ENCODE measurements at regions not wholly inside any gene's neighbourhood (a gene's known extent, or its start where the extent isn't known, plus 50 kb on each side); places are given as distances from the start of the nearest gene placed in this dataset.

DNA sequence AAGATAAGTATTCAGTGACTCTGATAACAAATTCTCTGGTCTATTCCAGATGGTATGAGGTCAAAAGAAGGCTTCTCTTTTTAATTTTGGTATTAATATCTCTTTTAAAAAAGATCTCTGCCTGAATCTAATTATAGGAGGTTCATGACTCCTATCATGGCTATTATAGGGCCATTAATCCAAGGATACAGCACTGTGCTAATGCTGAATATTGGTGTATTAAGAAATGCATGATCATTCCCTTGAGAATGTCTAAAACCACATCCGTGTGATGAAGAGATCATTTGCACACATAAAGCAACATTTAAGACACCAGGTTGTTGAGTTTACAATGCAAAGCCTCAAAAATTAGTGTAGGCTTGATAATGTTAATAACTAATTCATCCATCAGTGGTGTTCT is 160.4 kb upstream of the MON1B start:
- TF ChIP-seq, protein P1, sequence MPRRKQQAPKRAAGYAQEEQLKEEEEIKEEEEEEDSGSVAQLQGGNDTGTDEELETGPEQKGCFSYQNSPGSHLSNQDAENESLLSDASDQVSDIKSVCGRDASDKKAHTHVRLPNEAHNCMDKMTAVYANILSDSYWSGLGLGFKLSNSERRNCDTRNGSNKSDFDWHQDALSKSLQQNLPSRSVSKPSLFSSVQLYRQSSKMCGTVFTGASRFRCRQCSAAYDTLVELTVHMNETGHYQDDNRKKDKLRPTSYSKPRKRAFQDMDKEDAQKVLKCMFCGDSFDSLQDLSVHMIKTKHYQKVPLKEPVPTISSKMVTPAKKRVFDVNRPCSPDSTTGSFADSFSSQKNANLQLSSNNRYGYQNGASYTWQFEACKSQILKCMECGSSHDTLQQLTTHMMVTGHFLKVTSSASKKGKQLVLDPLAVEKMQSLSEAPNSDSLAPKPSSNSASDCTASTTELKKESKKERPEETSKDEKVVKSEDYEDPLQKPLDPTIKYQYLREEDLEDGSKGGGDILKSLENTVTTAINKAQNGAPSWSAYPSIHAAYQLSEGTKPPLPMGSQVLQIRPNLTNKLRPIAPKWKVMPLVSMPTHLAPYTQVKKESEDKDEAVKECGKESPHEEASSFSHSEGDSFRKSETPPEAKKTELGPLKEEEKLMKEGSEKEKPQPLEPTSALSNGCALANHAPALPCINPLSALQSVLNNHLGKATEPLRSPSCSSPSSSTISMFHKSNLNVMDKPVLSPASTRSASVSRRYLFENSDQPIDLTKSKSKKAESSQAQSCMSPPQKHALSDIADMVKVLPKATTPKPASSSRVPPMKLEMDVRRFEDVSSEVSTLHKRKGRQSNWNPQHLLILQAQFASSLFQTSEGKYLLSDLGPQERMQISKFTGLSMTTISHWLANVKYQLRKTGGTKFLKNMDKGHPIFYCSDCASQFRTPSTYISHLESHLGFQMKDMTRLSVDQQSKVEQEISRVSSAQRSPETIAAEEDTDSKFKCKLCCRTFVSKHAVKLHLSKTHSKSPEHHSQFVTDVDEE (CRISPR knock-in tag; IDR thresholded peaks at IDR 0.05): no peak
- TF ChIP-seq, protein P2, sequence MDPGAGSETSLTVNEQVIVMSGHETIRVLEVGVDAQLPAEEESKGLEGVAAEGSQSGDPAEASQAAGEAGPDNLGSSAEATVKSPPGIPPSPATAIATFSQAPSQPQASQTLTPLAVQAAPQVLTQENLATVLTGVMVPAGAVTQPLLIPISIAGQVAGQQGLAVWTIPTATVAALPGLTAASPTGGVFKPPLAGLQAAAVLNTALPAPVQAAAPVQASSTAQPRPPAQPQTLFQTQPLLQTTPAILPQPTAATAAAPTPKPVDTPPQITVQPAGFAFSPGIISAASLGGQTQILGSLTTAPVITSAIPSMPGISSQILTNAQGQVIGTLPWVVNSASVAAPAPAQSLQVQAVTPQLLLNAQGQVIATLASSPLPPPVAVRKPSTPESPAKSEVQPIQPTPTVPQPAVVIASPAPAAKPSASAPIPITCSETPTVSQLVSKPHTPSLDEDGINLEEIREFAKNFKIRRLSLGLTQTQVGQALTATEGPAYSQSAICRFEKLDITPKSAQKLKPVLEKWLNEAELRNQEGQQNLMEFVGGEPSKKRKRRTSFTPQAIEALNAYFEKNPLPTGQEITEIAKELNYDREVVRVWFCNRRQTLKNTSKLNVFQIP (CRISPR knock-in tag; IDR thresholded peaks at IDR 0.05; ENCODE audit: borderline replicate concordance, low read depth): no peak
- TF ChIP-seq ISL1 (CRISPR knock-in tag; IDR thresholded peaks at IDR 0.05) (no peak), CREB5 (CRISPR knock-in tag; IDR thresholded peaks at IDR 0.05; ENCODE audit: low read depth) (no peak)

GRCh38 chr16:77033516-77033915 is 157.5 kb upstream of the MON1B start:
- TF ChIP-seq PPARA (CRISPR knock-in tag; IDR thresholded peaks at IDR 0.05; ENCODE audit: borderline replicate concordance): no peak
- TF ChIP-seq ZFP3 (CRISPR knock-in tag; IDR thresholded peaks at IDR 0.05): no peak
- TF ChIP-seq ZNF565 (CRISPR knock-in tag; conservative IDR thresholded peaks at IDR 0.05; ENCODE audit: low read depth): no peak
- TF ChIP-seq, protein P1 (CRISPR knock-in tag; IDR thresholded peaks at IDR 0.05): no peak
- TF ChIP-seq TOX (CRISPR knock-in tag; IDR thresholded peaks at IDR 0.05; ENCODE audit: borderline replicate concordance): no peak
- TF ChIP-seq ARNTL (CRISPR knock-in tag; IDR thresholded peaks at IDR 0.05; ENCODE audit: borderline replicate concordance, low read depth): no peak
- no peak for TF ChIP-seq GLIS3 (CRISPR knock-in tag; IDR thresholded peaks at IDR 0.05)
- TF ChIP-seq ESRRG (CRISPR knock-in tag; IDR thresholded peaks at IDR 0.05): no peak
- no peak for TF ChIP-seq ZFP30 (CRISPR knock-in tag; IDR thresholded peaks at IDR 0.05)
- no peak for TF ChIP-seq OSR1 (CRISPR knock-in tag; IDR thresholded peaks at IDR 0.05)
- TF ChIP-seq, protein P2 (CRISPR knock-in tag; IDR thresholded peaks at IDR 0.05; ENCODE audit: borderline replicate concordance, low read depth): no peak
- TF ChIP-seq, protein P3, sequence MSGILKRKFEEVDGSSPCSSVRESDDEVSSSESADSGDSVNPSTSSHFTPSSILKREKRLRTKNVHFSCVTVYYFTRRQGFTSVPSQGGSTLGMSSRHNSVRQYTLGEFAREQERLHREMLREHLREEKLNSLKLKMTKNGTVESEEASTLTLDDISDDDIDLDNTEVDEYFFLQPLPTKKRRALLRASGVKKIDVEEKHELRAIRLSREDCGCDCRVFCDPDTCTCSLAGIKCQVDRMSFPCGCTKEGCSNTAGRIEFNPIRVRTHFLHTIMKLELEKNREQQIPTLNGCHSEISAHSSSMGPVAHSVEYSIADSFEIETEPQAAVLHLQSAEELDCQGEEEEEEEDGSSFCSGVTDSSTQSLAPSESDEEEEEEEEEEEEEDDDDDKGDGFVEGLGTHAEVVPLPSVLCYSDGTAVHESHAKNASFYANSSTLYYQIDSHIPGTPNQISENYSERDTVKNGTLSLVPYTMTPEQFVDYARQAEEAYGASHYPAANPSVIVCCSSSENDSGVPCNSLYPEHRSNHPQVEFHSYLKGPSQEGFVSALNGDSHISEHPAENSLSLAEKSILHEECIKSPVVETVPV (CRISPR knock-in tag; IDR thresholded peaks at IDR 0.05): no peak
- no peak for TF ChIP-seq PATZ1 (CRISPR knock-in tag; IDR thresholded peaks at IDR 0.05; ENCODE audit: borderline replicate concordance)
- TF ChIP-seq SNAI2 (CRISPR knock-in tag; IDR thresholded peaks at IDR 0.05): no peak
- no peak for TF ChIP-seq TCF4 (CRISPR knock-in tag; IDR thresholded peaks at IDR 0.05; ENCODE audit: borderline replicate concordance)
- ATAC-seq: no peak

More for the DNA sequence above, 160.4 kb upstream of the MON1B start:
- ATAC-seq: no peak

Measured in SK-N-SH treated with all-trans-retinoic acid at 6 μM for 48 hours (cell line).